WTC11 (cell line): ENCODE measurements at regions not wholly inside any gene's neighbourhood (a gene's known extent, or its start where the extent isn't known, plus 50 kb on each side); places are given as distances from the start of the nearest gene placed in this dataset.

Source experiments
- ATAC-seq: fragments of 200-7000 bp; cut with Tn5 transposase; 2 replicates; pipeline ENCODE4 v1.10.0; 2021; ENCODE audit warnings: mild to moderate bottlenecking, moderate library complexity
- CTCF ChIA-PET: fragments of 300-600 bp; sonication (Branson Sonifier 250); formaldehyde crosslinking; loops from one replicate; lab custom pipeline; 2021; ENCODE audit warnings: antibody characterized with exemption; lab: Charles Lee
- POLR2A ChIA-PET: fragments of 350-600 bp; sonication (Branson Sonifier 250); formaldehyde crosslinking; loops from one replicate; lab custom pipeline; 2021; ENCODE audit warnings: antibody characterized with exemption; lab: Charles Lee
- DNase-seq: peaks from one replicate; pipeline ENCODE4 v3.0.0; 2021; ENCODE audit warnings: low spot score
- H3K27ac Mint-ChIP-seq: 2 replicates; pipeline ENCODE4 v1.8.0; 2021; ENCODE audit warnings: mixed read lengths
- H3K27me3 Mint-ChIP-seq: 2 replicates; pipeline ENCODE4 v1.8.0; 2021; ENCODE audit warnings: low read depth, mild to moderate bottlenecking, moderate library complexity, mixed read lengths
- H3K36me3 Mint-ChIP-seq: 2 replicates; pipeline ENCODE4 v1.8.0; 2021; ENCODE audit warnings: mixed read lengths
- H3K4me1 Mint-ChIP-seq: 2 replicates; pipeline ENCODE4 v1.8.0; 2022; ENCODE audit warnings: mixed read lengths
- H3K4me3 Mint-ChIP-seq: 2 replicates; pipeline ENCODE4 v1.8.0; 2021; ENCODE audit warnings: mild to moderate bottlenecking, moderate library complexity, mixed read lengths
- H3K9me3 Mint-ChIP-seq: 2 replicates; pipeline ENCODE4 v1.8.0; 2021; ENCODE audit warnings: mixed read lengths
- AFF4 ChIP-seq: sonication (generic); formaldehyde crosslinking; IDR thresholded peaks from 2 replicates; pipeline ENCODE4 v1.8.1; 2023; ENCODE audit warnings: mild to moderate bottlenecking, missing genetic modification reagents, borderline replicate concordance
- AR ChIP-seq: fragments of 250-450 bp; sonication (Bioruptor Pico); IDR thresholded peaks from 2 replicates; pipeline ENCODE4 v1.9.0; 2021; ENCODE audit warnings: mild to moderate bottlenecking
- EMX1 ChIP-seq: fragments of 250-450 bp; sonication (Bioruptor Pico); IDR thresholded peaks from 2 replicates; pipeline ENCODE4 v1.8.0; 2021; ENCODE audit warnings: mild to moderate bottlenecking
- ERG ChIP-seq: fragments of 250-450 bp; sonication (Bioruptor Pico); IDR thresholded peaks from 2 replicates; pipeline ENCODE4 v1.8.0; 2021; ENCODE audit warnings: mild to moderate bottlenecking
- HMGA2 ChIP-seq: fragments of 250-450 bp; sonication (Bioruptor Pico); IDR thresholded peaks from 2 replicates; pipeline ENCODE4 v1.4.0; 2021; ENCODE audit warnings: mild to moderate bottlenecking, moderate library complexity
- HMGXB4 ChIP-seq: sonication (generic); formaldehyde crosslinking; IDR thresholded peaks from 2 replicates; pipeline ENCODE4 v1.8.1; 2023; ENCODE audit warnings: mild to moderate bottlenecking, moderate library complexity, missing genetic modification reagents
- JUN ChIP-seq: sonication (generic); formaldehyde crosslinking; IDR thresholded peaks from 2 replicates; pipeline ENCODE4 v1.8.0; 2023; ENCODE audit warnings: mild to moderate bottlenecking, missing genetic modification reagents
- MLX ChIP-seq: sonication (generic); formaldehyde crosslinking; IDR thresholded peaks from 2 replicates; pipeline ENCODE4 v1.8.1; 2023; ENCODE audit warnings: mild to moderate bottlenecking, missing genetic modification reagents, moderate library complexity
- MYBL2 ChIP-seq: sonication (generic); formaldehyde crosslinking; IDR thresholded peaks from 2 replicates; pipeline ENCODE4 v1.8.1; 2023; ENCODE audit warnings: mild to moderate bottlenecking, moderate library complexity, missing genetic modification reagents
- NFYB ChIP-seq: sonication (generic); formaldehyde crosslinking; conservative IDR thresholded peaks from 2 replicates; pipeline ENCODE4 v1.8.0; 2022; ENCODE audit warnings: low read depth, missing genetic modification reagents
- NR3C1 ChIP-seq: sonication (generic); formaldehyde crosslinking; conservative IDR thresholded peaks from 2 replicates; pipeline ENCODE4 v1.8.1; 2023; ENCODE audit warnings: low read depth, mild to moderate bottlenecking, missing genetic modification reagents
- TEAD1 ChIP-seq: sonication (generic); formaldehyde crosslinking; IDR thresholded peaks from 2 replicates; pipeline ENCODE4 v1.8.0; 2022; ENCODE audit warnings: mild to moderate bottlenecking, missing genetic modification reagents
- ZNF121 ChIP-seq: sonication (generic); formaldehyde crosslinking; IDR thresholded peaks from 2 replicates; pipeline ENCODE4 v1.8.0; 2023; ENCODE audit warnings: missing genetic modification reagents
- ZNF138 ChIP-seq: sonication (generic); formaldehyde crosslinking; conservative IDR thresholded peaks from 2 replicates; pipeline ENCODE4 v1.8.1; 2022; ENCODE audit warnings: mild to moderate bottlenecking, moderate library complexity, missing genetic modification reagents
- ZNF219 ChIP-seq: sonication (generic); formaldehyde crosslinking; IDR thresholded peaks from 2 replicates; pipeline ENCODE4 v1.8.0; 2023; ENCODE audit warnings: missing genetic modification reagents, mild to moderate bottlenecking, borderline replicate concordance
- ZNF512 ChIP-seq: sonication (generic); formaldehyde crosslinking; IDR thresholded peaks from 2 replicates; pipeline ENCODE4 v1.8.1; 2022; ENCODE audit warnings: missing genetic modification reagents, borderline replicate concordance
- TF ChIP-seq, protein P1 (sequence below): sonication (generic); formaldehyde crosslinking; IDR thresholded peaks from 2 replicates; pipeline ENCODE4 v1.8.0; 2023; ENCODE audit warnings: mild to moderate bottlenecking, missing genetic modification reagents
- TF ChIP-seq, protein P2 (sequence below): fragments of 200-600 bp; IDR thresholded peaks from 2 replicates; pipeline ENCODE4 v1.8.0; 2022; ENCODE audit warnings: antibody characterized with exemption

- ATAC-seq (no peak), DNase-seq (no peak)
- Mint-ChIP-seq H3K4me3 (no peak overlapping the region), H3K36me3 (no peaks in the 10 kb centered on the region), H3K9me3 (no peaks in the 10 kb centered on the region), H3K27ac (no peak overlapping the region), H3K4me1 (peaks cover 7% of the 10 kb centered on the region), H3K27me3 (no peaks in the 10 kb centered on the region)
- no peak for TF ChIP-seq EMX1
- no peak for TF ChIP-seq HMGA2
- TF ChIP-seq AFF4 (CRISPR knock-in tag): no peak
- TF ChIP-seq AR (CRISPR knock-in tag): no peak
- TF ChIP-seq ZNF512 (CRISPR knock-in tag): no peak
- TF ChIP-seq, protein P1, sequence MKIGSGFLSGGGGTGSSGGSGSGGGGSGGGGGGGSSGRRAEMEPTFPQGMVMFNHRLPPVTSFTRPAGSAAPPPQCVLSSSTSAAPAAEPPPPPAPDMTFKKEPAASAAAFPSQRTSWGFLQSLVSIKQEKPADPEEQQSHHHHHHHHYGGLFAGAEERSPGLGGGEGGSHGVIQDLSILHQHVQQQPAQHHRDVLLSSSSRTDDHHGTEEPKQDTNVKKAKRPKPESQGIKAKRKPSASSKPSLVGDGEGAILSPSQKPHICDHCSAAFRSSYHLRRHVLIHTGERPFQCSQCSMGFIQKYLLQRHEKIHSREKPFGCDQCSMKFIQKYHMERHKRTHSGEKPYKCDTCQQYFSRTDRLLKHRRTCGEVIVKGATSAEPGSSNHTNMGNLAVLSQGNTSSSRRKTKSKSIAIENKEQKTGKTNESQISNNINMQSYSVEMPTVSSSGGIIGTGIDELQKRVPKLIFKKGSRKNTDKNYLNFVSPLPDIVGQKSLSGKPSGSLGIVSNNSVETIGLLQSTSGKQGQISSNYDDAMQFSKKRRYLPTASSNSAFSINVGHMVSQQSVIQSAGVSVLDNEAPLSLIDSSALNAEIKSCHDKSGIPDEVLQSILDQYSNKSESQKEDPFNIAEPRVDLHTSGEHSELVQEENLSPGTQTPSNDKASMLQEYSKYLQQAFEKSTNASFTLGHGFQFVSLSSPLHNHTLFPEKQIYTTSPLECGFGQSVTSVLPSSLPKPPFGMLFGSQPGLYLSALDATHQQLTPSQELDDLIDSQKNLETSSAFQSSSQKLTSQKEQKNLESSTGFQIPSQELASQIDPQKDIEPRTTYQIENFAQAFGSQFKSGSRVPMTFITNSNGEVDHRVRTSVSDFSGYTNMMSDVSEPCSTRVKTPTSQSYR (CRISPR knock-in tag): no peak
- POLR2A ChIA-PET: no interaction called here
- CTCF ChIA-PET: interaction anchor here (0.6 kb wide), 1 partner anchor 918 kb away, joined by 3 read pairs; no protein-coding TSS in a partner anchor
Measured at GRCh38 chr2:137896467-137896866, 67.8 kb upstream of the HNMT start.

DNA sequence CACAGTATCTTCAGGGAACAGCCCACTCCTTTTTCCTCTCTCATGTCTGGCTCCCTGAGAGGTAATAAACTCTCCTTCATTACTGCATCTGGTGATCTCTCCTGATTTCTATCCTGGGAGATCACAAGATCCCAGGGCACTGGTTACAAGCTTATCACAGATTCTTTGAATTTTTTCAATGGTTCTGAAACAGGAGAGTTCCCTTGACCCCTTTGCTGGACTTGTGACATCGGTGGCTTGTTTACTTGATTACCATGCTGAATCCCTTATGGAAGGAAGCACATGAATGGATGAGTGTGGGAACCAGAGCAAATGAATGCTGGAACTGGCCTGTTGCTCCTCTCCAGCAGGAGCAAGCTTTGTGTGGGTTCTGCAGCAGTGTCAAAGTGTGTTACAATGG lies 67.2 kb upstream of the HNMT start:
- Mint-ChIP-seq H3K4me3 (no peak overlapping the region), H3K27ac (no peak overlapping the region), H3K4me1 (peaks cover 7% of the 10 kb centered on the region), H3K27me3 (no peaks in the 10 kb centered on the region), H3K36me3 (no peaks in the 10 kb centered on the region), H3K9me3 (no peaks in the 10 kb centered on the region)
- ATAC-seq: no peak
- no peak for DNase-seq
- POLR2A ChIA-PET: no interaction called here
- CTCF ChIA-PET: interaction anchor here (1.0 to 1.2 kb wide), 2 partner anchors 8 to 31 kb away, joined by 3 to 4 read pairs; no protein-coding TSS in a partner anchor
- TF ChIP-seq MLX (CRISPR knock-in tag): no peak
- TF ChIP-seq ZNF138 (CRISPR knock-in tag): no peak
- no peak for TF ChIP-seq NR3C1 (CRISPR knock-in tag)
- TF ChIP-seq, protein P2, sequence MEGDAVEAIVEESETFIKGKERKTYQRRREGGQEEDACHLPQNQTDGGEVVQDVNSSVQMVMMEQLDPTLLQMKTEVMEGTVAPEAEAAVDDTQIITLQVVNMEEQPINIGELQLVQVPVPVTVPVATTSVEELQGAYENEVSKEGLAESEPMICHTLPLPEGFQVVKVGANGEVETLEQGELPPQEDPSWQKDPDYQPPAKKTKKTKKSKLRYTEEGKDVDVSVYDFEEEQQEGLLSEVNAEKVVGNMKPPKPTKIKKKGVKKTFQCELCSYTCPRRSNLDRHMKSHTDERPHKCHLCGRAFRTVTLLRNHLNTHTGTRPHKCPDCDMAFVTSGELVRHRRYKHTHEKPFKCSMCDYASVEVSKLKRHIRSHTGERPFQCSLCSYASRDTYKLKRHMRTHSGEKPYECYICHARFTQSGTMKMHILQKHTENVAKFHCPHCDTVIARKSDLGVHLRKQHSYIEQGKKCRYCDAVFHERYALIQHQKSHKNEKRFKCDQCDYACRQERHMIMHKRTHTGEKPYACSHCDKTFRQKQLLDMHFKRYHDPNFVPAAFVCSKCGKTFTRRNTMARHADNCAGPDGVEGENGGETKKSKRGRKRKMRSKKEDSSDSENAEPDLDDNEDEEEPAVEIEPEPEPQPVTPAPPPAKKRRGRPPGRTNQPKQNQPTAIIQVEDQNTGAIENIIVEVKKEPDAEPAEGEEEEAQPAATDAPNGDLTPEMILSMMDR: no peak
- no peak for TF ChIP-seq JUN (CRISPR knock-in tag)
- TF ChIP-seq ZNF121: no peak
- TF ChIP-seq ZNF219 (CRISPR knock-in tag): no peak
- TF ChIP-seq ERG (CRISPR knock-in tag): no peak
- TF ChIP-seq HMGXB4 (CRISPR knock-in tag): no peak
- TF ChIP-seq TEAD1 (CRISPR knock-in tag): no peak
- no peak for TF ChIP-seq MYBL2 (CRISPR knock-in tag)
- no peak for TF ChIP-seq NFYB (CRISPR knock-in tag)
